ENCODE measurements at regions not wholly inside any gene's neighbourhood (a gene's known extent, or its start where the extent isn't known, plus 50 kb on each side); places are given as distances from the start of the nearest gene placed in this dataset.
A peak's percentile ranks its signal among the peaks of the same experiment; 100 is the strongest.

GRCh38 chrX:46258356-46258755, 286.9 kb downstream of the ZNF674 start:
- dilution Hi-C loops (cut with MboI; ENCODE audit: extremely low pct_ligation_motif_present, low sequenced_read_pairs) (no loop called here), intact Hi-C loops (cut with micrococcal nuclease) (no loop called here)
- TF ChIP-seq EZH2 (IDR thresholded peaks at IDR 0.05; ENCODE audit: borderline replicate concordance, low read depth, low read length, severe bottlenecking): no peak
- TF ChIP-seq MAX (IDR thresholded peaks at IDR 0.05; ENCODE audit: insufficient read depth, insufficient read length): no peak
- no peak for TF ChIP-seq GATA2 (IDR thresholded peaks at IDR 0.05; ENCODE audit: insufficient read depth, insufficient read length, low read depth, low read length)
- TF ChIP-seq POLR2A (IDR thresholded peaks at IDR 0.05; ENCODE audit: low read depth, low read length): no peak
- TF ChIP-seq JUN (IDR thresholded peaks at IDR 0.05; ENCODE audit: borderline replicate concordance, insufficient read depth, insufficient read length, low read depth): no peak
- no peak for TF ChIP-seq CTCF (IDR thresholded peaks at IDR 0.05; ENCODE audit: extremely low read depth in 1 of 2, insufficient read depth in 1 of 2, low read depth in 1 of 2, low read length in 2 of 2)
- TF ChIP-seq MYC (IDR thresholded peaks at IDR 0.05; ENCODE audit: low read depth, low read length): no peak
- no peak for TF ChIP-seq POLR2AphosphoS5 (IDR thresholded peaks at IDR 0.05; ENCODE audit: insufficient read depth, low read depth, low read length)
- no peak for TF ChIP-seq FOS (IDR thresholded peaks at IDR 0.05; ENCODE audit: borderline replicate concordance, insufficient read depth, low read length)
- no peak overlapping the region for H3K4me3 ChIP-seq (replicated peaks in 1 of 3; ENCODE audit: insufficient read depth in 1 of 3, low read depth in 1 of 3, low read length in 3 of 3)
- H2AFZ ChIP-seq (ENCODE audit: low read depth, low read length): no peak overlapping the region
- no TSS peak for BruUV-seq (replicated peaks)
- H3K27ac ChIP-seq (ENCODE audit: insufficient read depth, low read depth, low read length): no peak overlapping the region
- H3K36me3 ChIP-seq (ENCODE audit: control insufficient read depth in 2 of 2, extremely low read depth in 1 of 2, insufficient read depth in 2 of 2, low read length in 2 of 2): no peaks in the 10 kb centered on the region
- FAIRE-seq (peak; percentile 71), DNase-seq (ENCODE audit: low read depth, low spot score) (no peak)
- H4K20me1 ChIP-seq (replicated peaks; ENCODE audit: control insufficient read depth, extremely low read depth, insufficient read depth, low read length): no peaks in the 10 kb centered on the region
- no peaks in the 10 kb centered on the region for H3K79me2 ChIP-seq (ENCODE audit: control insufficient read depth, insufficient read depth, low read length)
- no peak overlapping the region for H3K4me2 ChIP-seq (ENCODE audit: insufficient read depth, low read length)
- no peaks in the 10 kb centered on the region for H3K4me1 ChIP-seq (ENCODE audit: control insufficient read depth, extremely low read depth, insufficient read depth, low read length)
- no peaks in the 10 kb centered on the region for H3K9me1 ChIP-seq (replicated peaks; ENCODE audit: control insufficient read depth, extremely low read depth, insufficient read depth, low read length)
- POLR2A ChIA-PET: no interaction called here
- H3K9me3 ChIP-seq (replicated peaks; ENCODE audit: control insufficient read depth, insufficient read depth, low read length): no peaks in the 10 kb centered on the region
- H3K9ac ChIP-seq (replicated peaks; ENCODE audit: extremely low read depth, insufficient read depth, low read length): no peak overlapping the region
- no peaks in the 10 kb centered on the region for H3K27me3 ChIP-seq (ENCODE audit: control insufficient read depth in 2 of 2, insufficient read depth in 2 of 2, low read length in 2 of 2)
- CTCF ChIA-PET: no interaction called here
